Hematopoietic multipotent progenitor cell treated with erythropoietin and hydrocortisone succinate and interleukin-3 and kit ligand, for 6 days (in vitro differentiated cells): ENCODE measurements at regions not wholly inside any gene's neighbourhood (a gene's known extent, or its start where the extent isn't known, plus 50 kb on each side); places are given as distances from the start of the nearest gene placed in this dataset.
"Not testable (repeated sequence)": the region's sequence is repeated elsewhere in the genome, so short reads cannot be mapped to it uniquely, and the experiment has no call there.

Experiments
- DNase-seq: peaks from one replicate; pipeline ENCODE4 v3.0.0-alpha.2; 2015

DNA sequence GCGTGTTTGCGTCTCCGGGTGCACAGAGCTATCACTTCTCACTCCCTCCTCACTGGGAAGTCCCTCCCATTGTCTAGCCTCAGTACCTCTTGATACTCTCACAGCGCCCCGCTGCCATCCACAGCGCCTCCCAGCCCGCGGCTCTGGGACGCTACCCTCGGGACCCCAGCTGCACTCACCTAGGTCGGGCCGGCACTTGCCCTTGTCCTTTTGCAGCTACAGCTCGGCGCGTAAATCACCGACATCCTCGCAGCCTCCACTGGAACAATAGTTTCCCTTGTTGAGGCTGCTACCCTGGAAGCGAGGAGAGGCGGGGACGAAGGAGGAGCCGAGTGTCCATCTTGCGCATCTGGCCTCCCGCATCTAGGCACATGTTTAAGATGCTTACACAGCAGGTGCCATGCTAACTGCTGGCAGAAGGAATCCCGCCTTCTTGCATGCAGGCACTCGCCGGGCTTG lies 269.5 kb upstream of the HSFY2 start:
- DNase-seq: no peak

GRCh38 chrY:19042306-19042958 lies 268.9 kb upstream of the HSFY2 start:
- DNase-seq: no peak

DNA sequence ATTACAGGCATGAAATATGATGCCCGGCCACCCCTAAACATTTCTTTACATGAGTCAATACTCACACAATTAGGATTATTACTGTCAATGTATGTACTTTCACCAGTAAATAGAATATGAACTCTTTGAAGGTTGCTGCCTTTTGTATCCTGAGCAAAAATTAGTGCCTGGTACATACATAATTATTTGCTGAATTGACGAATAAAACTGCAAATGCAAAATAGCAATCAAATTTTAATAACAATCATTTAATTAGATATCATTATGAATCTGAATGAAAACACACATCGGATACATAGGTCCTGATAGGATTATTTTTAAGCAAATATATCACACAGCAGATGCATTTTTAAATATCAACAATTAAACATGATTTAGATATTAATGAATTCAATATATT lies 253.1 kb upstream of the HSFY2 start:
- no peak for DNase-seq

- DNase-seq: no peak
Observed at GRCh38 chrY:19023934-19024333, 250.4 kb upstream of the HSFY2 start.

- DNase-seq: no peak
Observed at GRCh38 chrY:19020193-19020592, 246.7 kb upstream of the HSFY2 start.

- DNase-seq: no peak
Observed at GRCh38 chrY:19016990-19017389, 243.5 kb upstream of the HSFY2 start.

GRCh38 chrY:19015854-19016253 lies 242.3 kb upstream of the HSFY2 start:
- DNase-seq: peak; percentile 18

GRCh38 chrY:19015213-19015612 lies 241.7 kb upstream of the HSFY2 start:
- DNase-seq: no peak

DNA sequence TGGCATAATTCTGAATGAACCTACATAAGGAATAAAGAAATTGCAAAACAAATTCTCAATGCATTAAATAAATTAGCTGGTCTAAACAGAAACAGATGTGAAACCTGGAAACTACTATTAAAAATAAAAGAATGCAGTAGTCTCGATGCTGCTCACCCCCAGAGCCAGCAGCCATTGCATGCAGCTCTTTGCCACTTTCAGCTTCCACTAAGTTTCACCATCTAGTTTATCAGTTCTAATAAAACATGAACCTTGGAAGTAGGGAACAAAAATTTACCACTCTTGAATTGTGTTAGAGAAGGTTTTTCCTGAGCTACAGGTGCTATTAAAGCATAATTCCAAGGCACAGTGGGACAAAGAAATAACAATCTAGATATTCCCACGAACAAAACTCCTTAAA lies 239.4 kb upstream of the HSFY2 start:
- DNase-seq: no peak

- no peak for DNase-seq
Observed at GRCh38 chrY:19011605-19012090, 238.1 kb upstream of the HSFY2 start.

DNA sequence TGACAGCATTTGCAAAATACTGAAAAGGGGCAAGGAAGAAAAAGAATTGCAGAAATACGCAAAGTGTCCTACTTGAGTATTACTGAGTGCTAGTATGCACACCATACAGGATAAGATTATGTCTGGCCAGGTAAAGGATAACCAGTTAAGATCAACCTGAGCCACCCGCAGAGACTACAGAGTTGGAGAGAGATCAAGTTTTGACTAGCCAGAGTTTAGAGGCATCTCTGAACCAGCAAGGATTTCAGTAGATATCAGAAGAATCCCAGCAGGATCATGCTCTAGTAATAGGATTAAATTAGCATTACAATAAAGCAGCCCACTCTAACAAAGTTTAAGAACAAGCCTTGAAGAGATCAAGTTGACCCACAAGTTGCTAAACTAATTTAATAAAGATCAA lies 232.7 kb upstream of the HSFY2 start:
- DNase-seq: no peak

GRCh38 chrY:19005579-19005978 lies 232.0 kb upstream of the HSFY2 start:
- DNase-seq: no peak

GRCh38 chrY:18997635-18998240 lies 224.2 kb upstream of the HSFY2 start:
- DNase-seq: peak; percentile 12

GRCh38 chrY:18993480-18993879 lies 219.9 kb upstream of the HSFY2 start:
- no peak for DNase-seq

DNA sequence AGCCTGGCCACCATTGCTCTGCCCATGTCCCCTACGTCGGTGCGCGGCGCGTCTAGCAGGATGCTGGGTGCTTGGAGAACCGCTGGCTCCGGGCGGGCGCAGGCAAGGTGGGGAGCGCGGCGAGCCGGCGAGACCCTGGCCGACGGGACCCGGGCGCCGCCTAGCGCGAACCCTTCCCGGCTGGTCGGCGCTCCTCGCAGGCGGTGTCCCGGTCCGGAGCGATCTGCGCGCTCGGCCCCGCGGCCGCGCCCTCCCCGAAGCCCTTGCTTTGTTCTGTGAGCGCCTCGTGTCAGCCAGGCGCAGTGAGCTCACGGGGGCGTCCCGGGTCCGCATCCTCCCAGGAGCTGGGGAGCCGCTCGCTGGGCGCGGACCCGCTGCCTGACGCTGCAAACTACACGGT lies 219.1 kb upstream of the HSFY2 start:
- DNase-seq: not testable (repeated sequence)

GRCh38 chrY:18989356-18989755 lies 215.8 kb upstream of the HSFY2 start:
- no peak for DNase-seq

- no peak for DNase-seq
Observed at GRCh38 chrY:18966001-18966400, 192.5 kb upstream of the HSFY2 start.

- DNase-seq: no peak
Observed at GRCh38 chrY:18958846-18959245, 185.3 kb upstream of the HSFY2 start.

GRCh38 chrY:18951657-18952435 lies 178.3 kb upstream of the HSFY2 start:
- DNase-seq: peak; percentile 9

GRCh38 chrY:18951019-18951418 lies 177.5 kb upstream of the HSFY2 start:
- no peak for DNase-seq

GRCh38 chrY:18936831-18937230 lies 163.3 kb upstream of the HSFY2 start:
- no peak for DNase-seq

DNA sequence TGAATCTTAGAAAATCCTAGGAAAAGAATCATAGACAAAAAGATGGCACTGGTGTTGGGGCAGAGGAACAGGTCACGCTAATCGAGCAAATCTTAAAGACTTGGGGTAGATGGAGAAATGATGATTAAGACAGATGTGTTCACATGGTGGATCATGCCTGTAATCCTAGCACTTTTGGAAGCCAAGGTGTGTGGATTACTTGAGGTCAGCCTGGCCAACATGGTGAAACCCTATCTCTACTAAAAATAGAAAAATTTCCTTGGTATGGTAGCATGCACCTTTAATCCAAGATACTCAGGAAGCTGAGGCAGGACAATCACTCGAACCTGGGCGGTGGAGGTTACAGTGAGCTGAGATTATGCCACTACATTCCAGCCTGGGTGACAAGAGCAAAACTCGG lies 145.7 kb upstream of the HSFY2 start:
- no peak for DNase-seq

DNA sequence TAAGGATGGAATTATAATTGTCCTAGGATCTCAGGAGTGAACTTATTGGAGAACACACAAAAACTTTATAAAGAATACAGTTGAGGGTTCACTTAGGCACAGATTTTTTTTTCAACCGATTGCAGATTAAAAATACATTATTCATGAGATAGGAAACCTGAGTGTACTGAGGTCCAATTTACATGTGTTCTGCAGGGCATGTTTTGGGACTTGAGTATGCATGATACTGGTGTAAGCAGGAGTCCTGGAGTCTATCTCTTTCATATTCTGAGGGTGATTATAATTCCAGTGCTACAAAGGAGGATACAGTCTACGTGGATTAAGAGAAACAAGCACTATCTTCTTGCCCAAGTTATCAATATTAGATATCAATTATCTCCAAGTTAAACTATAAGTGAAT lies 139.3 kb upstream of the HSFY2 start:
- no peak for DNase-seq

- DNase-seq: no peak
Observed at GRCh38 chrY:18909846-18910245, 136.3 kb upstream of the HSFY2 start.
